GM19035 (cell line): ENCODE measurements at regions not wholly inside any gene's neighbourhood (a gene's known extent, or its start where the extent isn't known, plus 50 kb on each side); places are given as distances from the start of the nearest gene placed in this dataset.
A peak's percentile ranks its signal among the peaks of the same experiment; 100 is the strongest.

Experiments
- ATAC-seq: cut with Tn5 transposase; IDR thresholded peaks from one replicate; pipeline ENCODE4 v1.9.1; 2021; ENCODE audit not compliant: unreplicated experiment

GRCh38 chr6:132107896-132108295 is 156.7 kb upstream of the CCN2 start:
- ATAC-seq: no peak

DNA sequence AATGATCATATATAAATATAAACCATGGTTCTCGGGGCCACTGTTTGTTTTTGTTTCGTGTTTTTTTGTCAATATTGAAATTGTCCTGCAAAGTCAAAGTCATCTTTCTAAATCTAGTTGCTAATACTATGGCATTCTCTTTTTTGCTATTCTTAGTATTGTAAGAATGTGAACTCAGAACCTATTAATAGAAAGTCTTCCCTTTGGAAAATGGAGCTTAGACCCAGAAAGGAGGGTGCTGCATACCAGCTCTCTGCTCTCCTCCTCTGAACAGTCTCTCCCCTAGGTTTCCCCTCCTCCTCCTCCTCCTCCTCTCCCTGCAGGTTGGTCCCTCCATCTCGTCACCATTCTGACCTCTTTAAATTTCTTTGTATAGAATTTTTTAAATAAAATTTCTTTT is 150.4 kb upstream of the CCN2 start:
- ATAC-seq: no peak

DNA sequence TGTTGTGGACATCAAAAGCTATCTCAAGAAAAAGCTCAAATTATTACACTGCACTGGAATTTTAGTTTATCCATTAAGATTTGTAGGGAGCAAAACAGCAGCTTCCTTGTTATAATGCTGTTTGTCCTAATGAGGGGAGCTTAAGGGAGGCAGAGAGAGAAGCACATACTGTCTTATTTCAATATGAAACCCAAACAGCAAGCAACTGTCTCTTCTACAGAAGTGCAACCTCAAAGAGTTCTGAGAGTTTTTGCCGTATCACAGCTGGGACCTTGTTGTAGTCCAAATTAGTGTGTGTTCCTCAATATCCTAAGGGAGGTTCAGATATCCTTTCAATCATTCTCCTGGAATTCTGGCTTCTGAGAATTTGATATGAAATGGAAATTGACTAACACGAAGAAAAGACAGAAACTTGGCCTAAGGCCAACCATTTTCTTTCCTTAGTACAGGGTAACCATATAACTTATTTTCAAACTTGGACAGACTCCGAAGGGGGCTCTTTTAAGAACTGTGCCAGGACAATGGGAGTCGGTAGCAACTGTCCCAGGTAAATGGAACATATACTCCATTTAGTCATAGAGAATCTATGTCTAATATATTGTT is 149.3 kb upstream of the CCN2 start:
- ATAC-seq: no peak

GRCh38 chr6:132096996-132097395 is 145.8 kb upstream of the CCN2 start:
- no peak for ATAC-seq

DNA sequence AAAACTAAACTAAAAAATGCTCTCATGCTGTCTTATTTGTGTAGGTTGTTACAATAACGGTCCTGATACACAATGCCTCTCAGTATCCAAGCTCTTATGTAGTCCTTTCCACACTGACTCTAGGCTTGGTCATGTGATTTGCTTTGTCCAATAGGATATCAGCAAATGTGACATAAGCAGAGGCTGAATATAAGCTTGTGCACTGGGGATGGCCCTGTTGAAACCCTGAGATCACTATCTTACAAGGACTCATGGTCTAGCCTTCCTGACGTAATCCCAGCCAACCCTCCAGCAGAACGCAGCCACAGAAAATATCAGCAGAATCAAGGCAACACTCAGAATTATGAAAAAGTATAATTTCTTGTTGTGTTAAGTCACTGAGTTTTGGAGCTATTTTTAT is 145.1 kb upstream of the CCN2 start:
- ATAC-seq: no peak

DNA sequence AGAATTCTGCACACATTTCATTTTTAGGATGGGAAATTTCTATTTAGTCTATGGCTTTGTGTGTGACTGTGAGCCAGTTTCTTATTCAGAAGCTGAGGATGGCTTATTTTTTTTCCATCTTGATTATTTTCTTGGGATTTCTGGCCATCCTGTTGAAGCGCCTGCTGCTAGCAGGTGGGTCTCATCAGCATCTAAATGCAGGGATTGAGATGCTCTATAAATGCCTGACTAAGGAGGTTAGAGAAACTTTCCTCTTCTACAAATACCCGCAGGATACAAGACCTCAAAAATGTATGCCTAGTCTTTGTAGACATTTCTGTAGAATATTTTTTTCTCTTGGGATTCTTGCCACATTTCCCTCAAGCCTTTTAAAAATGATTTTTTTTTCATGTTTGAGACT is 138.0 kb upstream of the CCN2 start:
- no peak for ATAC-seq

GRCh38 chr6:132088150-132088549 is 137.0 kb upstream of the CCN2 start:
- ATAC-seq: no peak

- ATAC-seq: no peak
Observed at GRCh38 chr6:132087391-132087790, 136.2 kb upstream of the CCN2 start.

DNA sequence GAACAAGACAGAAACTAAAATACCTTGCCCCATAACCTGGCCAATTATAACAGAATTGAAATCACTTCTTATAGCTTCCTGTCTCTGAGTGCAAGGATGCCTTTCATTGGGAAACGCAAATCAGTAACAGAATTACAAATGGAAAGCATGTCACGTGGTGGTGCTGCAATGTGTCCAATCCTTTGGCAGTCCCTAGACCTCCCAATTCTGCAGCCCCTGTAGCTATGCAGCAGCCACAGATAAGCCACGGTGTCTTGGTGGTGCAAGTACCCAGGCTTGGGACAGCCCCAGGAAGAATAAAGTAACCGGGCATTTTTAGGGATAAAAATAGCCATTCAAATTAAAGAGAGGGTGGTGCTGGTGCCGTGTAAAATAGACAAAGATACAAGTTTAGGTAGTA is 134.6 kb upstream of the CCN2 start:
- ATAC-seq: peak; percentile 12

- peak; percentile 92 for ATAC-seq
Observed at GRCh38 chr6:132084811-132085509, 133.8 kb upstream of the CCN2 start.

DNA sequence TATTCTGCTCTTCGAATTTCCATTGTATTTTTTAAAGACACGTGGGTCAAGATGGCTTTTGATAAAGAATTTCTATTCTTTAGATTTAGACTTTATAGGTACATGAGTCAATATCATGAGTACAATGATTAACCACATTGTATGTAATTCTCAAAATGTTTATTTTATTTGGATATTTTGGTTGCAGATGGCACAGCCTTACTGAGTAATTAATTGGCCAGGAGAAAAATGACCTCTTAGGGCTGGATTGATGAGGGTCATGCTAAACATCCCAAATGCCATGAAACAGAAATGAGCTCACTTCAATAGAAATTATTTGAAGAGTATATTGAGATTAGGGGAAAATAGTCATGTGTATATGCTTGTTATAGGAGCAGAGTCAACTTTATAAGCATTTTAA is 131.2 kb upstream of the CCN2 start:
- ATAC-seq: no peak

DNA sequence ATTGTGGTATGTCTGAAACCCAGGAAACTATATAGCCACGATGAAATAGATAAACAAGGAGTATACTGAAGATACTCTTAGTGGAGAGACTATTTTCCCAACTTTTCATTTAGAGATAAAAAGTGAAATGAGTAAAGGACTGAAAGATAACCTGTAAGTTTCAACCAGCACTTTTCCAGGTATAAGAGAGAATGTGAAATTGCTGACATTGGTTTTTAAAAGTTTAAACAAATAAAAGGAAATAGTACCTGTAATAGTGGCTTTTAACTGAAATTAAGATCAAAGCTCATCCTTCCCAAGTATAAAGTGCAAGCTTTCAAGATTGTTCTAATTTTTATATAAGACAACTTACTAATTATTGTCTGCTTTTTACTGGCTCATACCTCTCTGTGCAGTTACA is 130.2 kb upstream of the CCN2 start:
- no peak for ATAC-seq

- no peak for ATAC-seq
Observed at GRCh38 chr6:132079286-132079685, 128.1 kb upstream of the CCN2 start.

GRCh38 chr6:132076452-132076851 is 125.3 kb upstream of the CCN2 start:
- ATAC-seq: no peak

DNA sequence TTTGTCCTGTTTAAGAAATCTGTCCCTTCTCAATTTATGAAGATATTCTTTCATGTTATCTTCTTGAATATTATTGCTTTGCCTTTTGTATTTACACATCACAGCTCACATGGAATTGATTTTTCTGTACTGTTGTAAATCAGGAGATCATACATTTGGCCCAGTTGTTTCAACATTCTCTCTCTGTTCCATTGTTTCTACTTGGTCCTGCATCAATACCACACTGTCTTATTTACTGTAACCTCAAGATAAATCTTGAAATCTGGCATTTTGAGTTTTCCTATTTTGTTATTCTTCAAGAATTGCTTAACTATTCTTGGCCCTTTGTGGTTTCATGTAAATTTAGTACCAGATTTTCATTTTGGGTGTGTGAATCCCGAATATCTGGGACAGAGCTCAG is 121.7 kb upstream of the CCN2 start:
- ATAC-seq: no peak

DNA sequence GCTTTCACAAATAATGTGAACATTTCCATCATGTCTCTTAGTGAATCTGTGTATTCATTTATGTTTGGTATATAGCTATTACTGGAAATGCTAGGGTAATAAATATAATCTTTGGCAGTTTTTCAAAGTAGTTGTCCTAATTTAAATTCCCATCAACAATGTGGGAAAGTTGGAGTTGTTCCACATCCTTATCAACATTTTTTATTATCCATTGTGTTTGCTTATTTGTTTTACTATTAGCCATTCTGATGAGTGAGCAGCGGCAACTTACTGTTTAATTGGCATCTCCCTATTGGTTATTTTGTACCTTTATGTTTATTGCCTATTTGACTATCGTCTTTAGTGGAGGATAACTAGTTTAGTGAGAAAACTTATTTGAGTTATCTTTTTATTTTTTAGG is 121.1 kb upstream of the CCN2 start:
- ATAC-seq: no peak

DNA sequence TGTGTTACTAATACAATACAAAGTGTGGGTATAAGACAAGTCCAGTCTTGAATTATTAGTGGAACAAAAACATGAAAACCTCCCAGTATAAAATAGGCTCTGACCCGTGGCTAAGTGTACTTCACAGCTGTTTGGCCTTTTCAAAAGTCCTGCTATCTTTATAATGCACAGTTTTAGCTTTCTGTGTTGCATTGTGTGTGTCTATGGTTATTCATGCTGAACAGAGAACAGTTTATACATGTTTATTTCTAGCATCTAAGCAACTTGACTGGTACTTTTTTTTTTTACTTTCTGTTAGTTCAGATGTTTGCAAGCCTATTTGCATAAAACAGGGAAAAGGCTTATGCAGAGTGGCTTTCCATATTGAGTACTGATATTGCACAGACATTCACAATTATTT is 119.2 kb upstream of the CCN2 start:
- peak; percentile 51 for ATAC-seq

DNA sequence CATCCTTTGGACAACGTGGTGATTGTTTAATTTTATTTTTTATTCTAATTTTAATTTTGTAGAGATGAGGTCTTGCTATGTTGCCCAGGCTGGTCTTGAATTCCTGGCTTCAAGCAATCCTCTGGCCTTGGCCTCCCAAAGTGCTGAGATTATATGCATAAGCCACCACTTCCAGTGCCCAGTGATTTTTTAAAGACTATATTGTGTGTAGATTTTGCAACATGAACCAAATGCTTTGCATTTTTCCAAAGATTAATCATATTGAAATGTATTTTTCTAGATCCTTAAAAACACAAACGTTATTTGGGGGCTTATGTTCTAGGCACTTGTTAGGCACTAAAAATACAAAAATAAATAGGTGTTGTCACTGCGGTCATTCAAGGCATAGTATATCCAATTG is 117.6 kb upstream of the CCN2 start:
- ATAC-seq: no peak

GRCh38 chr6:132067286-132067685 is 116.1 kb upstream of the CCN2 start:
- no peak for ATAC-seq

DNA sequence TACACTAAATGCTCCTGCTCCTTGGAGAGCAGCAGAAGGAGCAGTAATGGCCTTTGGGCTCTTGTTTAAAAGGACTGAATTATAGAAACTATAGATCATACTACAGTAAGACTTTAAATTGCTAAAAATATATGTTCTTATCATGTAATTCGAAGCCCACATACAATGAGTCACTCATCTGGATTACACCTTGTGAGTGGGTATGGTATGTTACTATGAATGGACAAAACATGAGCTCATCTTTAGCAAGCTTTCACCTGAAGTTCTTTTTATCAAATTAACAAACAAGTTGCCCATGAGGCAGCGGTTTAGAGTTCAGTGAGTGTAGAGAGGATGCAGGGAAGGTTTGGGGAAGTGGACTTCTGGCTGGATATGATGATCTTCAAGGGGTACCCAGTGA is 114.4 kb upstream of the CCN2 start:
- no peak for ATAC-seq

DNA sequence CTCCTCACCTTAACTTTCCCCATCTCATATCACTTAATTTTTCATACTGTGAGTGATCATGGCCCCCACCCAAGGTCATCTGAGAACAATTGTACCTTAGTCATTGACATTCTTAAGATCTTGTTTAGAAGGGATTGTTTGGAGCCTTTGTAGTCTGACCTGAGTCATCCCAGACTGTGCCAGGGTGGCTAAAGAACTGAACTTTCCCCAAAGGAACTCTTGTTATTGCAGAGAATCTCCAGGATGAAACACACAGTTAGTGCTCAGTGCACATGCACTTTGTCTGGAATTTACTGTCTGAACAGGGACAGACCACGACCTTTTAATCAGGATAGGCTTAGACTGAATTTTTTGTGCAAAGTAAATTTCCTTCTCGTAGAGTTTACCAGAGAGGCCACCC is 112.6 kb upstream of the CCN2 start:
- no peak for ATAC-seq

GRCh38 chr6:132063204-132063603 is 112.0 kb upstream of the CCN2 start:
- ATAC-seq: no peak

DNA sequence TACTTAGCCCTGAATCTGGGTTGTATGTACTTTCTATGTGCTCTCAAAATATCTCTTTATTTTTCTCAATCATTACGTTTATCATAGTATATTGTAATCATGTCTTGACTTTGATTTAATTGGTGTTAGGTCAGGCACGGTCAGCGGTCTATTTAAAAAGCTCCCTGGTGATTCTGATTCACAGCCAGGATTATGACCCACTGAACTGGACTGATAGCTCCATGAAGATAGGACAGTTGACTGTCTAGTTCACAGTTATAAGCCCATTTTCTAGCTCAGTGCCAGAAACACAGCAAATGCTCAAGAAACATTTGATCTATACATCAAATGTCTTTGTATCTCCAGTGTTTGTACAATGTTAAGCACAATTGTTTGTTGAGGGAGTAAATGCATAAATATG is 111.5 kb upstream of the CCN2 start:
- no peak for ATAC-seq
